ENCODE measurements at regions not wholly inside any gene's neighbourhood (a gene's known extent, or its start where the extent isn't known, plus 50 kb on each side); places are given as distances from the start of the nearest gene placed in this dataset.

DNA sequence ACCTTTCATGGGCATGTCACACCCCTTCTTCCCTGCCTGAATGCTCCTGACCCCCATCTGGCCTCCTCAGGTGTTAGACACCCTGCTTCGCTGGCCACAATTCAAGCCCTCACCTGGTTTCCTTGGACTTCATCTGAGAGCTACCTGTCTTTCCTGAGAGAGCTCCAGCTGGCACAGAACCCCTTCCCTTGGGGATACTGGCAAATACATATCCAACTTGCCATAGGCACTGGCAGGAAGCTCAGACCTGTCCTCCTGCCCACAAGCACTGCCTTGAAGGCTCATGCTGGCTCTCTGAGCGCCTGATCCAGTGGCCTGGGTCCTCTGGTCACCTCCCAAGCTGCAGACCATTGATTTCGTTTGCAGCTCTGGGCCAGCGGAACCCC is 74.1 kb upstream of the MAP4K3 start:
- TF ChIP-seq, protein P1, sequence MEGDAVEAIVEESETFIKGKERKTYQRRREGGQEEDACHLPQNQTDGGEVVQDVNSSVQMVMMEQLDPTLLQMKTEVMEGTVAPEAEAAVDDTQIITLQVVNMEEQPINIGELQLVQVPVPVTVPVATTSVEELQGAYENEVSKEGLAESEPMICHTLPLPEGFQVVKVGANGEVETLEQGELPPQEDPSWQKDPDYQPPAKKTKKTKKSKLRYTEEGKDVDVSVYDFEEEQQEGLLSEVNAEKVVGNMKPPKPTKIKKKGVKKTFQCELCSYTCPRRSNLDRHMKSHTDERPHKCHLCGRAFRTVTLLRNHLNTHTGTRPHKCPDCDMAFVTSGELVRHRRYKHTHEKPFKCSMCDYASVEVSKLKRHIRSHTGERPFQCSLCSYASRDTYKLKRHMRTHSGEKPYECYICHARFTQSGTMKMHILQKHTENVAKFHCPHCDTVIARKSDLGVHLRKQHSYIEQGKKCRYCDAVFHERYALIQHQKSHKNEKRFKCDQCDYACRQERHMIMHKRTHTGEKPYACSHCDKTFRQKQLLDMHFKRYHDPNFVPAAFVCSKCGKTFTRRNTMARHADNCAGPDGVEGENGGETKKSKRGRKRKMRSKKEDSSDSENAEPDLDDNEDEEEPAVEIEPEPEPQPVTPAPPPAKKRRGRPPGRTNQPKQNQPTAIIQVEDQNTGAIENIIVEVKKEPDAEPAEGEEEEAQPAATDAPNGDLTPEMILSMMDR (IDR thresholded peaks at IDR 0.05) = no peak
- TF ChIP-seq POLR2A (IDR thresholded peaks at IDR 0.05) = no peak

All from body of pancreas (tissue), 4 donors.